SU-DHL-6 (cell line): ENCODE measurements at regions not wholly inside any gene's neighbourhood (a gene's known extent, or its start where the extent isn't known, plus 50 kb on each side); places are given as distances from the start of the nearest gene placed in this dataset.

Experiments used
- EZH2phosphoT487 ChIP-seq: fragments of 200-600 bp; sonication (generic), shearing (Covaris generic); conservative IDR thresholded peaks from 2 replicates; pipeline ENCODE4 v1.6.1; 2018; ENCODE audit warnings: mild to moderate bottlenecking, antibody characterized with exemption, low read length, moderate library complexity, mixed read lengths
- TF ChIP-seq, protein P1 (sequence below): fragments of 200-600 bp; sonication (generic); IDR thresholded peaks from one replicate; pipeline ENCODE4 v1.5.1; 2017; ENCODE audit warnings: antibody characterized with exemption, mild to moderate bottlenecking, low read length, moderate library complexity; ENCODE audit not compliant: insufficient read depth, poor library complexity, severe bottlenecking

DNA sequence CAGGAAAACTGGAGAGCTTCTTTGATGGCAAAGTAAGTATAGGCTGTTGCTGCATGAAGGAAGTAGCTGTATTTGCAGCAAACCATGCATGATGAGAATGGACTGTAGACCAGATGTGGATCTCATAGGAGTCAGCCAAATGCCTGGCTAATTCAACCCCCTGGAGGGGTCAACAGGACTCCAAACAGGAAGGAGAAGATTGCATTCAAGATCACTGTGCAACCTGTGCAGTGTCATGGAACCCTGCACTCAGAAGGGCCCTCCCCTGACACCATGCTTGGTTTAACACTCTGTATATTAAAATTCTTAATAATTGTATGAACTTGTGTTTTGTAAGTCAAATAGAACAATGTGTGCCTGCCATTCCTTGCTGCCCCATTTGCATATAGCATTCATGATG, 225.1 kb upstream of the FSCB start:
- TF ChIP-seq, protein P1, sequence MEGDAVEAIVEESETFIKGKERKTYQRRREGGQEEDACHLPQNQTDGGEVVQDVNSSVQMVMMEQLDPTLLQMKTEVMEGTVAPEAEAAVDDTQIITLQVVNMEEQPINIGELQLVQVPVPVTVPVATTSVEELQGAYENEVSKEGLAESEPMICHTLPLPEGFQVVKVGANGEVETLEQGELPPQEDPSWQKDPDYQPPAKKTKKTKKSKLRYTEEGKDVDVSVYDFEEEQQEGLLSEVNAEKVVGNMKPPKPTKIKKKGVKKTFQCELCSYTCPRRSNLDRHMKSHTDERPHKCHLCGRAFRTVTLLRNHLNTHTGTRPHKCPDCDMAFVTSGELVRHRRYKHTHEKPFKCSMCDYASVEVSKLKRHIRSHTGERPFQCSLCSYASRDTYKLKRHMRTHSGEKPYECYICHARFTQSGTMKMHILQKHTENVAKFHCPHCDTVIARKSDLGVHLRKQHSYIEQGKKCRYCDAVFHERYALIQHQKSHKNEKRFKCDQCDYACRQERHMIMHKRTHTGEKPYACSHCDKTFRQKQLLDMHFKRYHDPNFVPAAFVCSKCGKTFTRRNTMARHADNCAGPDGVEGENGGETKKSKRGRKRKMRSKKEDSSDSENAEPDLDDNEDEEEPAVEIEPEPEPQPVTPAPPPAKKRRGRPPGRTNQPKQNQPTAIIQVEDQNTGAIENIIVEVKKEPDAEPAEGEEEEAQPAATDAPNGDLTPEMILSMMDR, result no peak
- TF ChIP-seq EZH2phosphoT487, result no peak
